IMR-90 (cell line): ENCODE measurements at regions not wholly inside any gene's neighbourhood (a gene's known extent, or its start where the extent isn't known, plus 50 kb on each side); places are given as distances from the start of the nearest gene placed in this dataset.

Experiments used
- ATAC-seq: fragments of 200-7000 bp; cut with Tn5 transposase; 2 replicates; pipeline ENCODE4 v1.9.1; 2020; ENCODE audit warnings: low read depth, mild to moderate bottlenecking, moderate library complexity
- BruUV-seq: library from RNA; stranded (reverse); fragments of 400-500 nt; replicated peaks from 2 replicates; lab custom pipeline; 2021; lab: Mats Ljungman, UMichigan
- CTCF ChIA-PET: fragments of 300-600 bp; formaldehyde crosslinking; extraction: SDS; loops from one replicate; lab custom pipeline; 2021; ENCODE audit warnings: antibody characterized with exemption; lab: Yijun Ruan, JAX
- POLR2A ChIA-PET: fragments of 300-600 bp; sonication (Branson Sonifier 250); formaldehyde crosslinking; loops from one replicate; lab custom pipeline; 2022; ENCODE audit warnings: antibody characterized with exemption; ENCODE audit not compliant: unreplicated experiment; lab: Charles Lee
- DNase-seq: peaks from one replicate; pipeline ENCODE4 v3.0.0; 2013
- H2AFZ ChIP-seq: replicated peaks from 2 replicates; pipeline ENCODE3; 2013; ENCODE audit warnings: low read length, mild to moderate bottlenecking; ENCODE audit not compliant: poor library complexity
- H2AK5ac ChIP-seq: 2 replicates; pipeline ENCODE4 v1.6.1; 2013; ENCODE audit warnings: low read depth, low read length, inconsistent platforms
- H2AK9ac ChIP-seq: replicated peaks from 2 replicates; pipeline ENCODE3; 2013; ENCODE audit warnings: mild to moderate bottlenecking, low read depth, low read length, moderate library complexity; ENCODE audit not compliant: poor library complexity
- H2BK120ac ChIP-seq: 2 replicates; pipeline ENCODE4 v1.6.1; 2013; ENCODE audit warnings: low read depth, low read length, inconsistent platforms
- H2BK15ac ChIP-seq: 3 replicates; pipeline ENCODE4 v1.6.1; 2013; ENCODE audit warnings: low read depth, low read length, inconsistent platforms
- H2BK20ac ChIP-seq: 2 replicates; pipeline ENCODE4 v1.6.1; 2013; ENCODE audit warnings: low read depth, mild to moderate bottlenecking, inconsistent platforms, low read length, moderate library complexity
- H2BK5ac ChIP-seq: 2 replicates; pipeline ENCODE4 v1.6.1; 2013; ENCODE audit warnings: mild to moderate bottlenecking, low read depth, low read length, inconsistent platforms; ENCODE audit not compliant: poor library complexity, severe bottlenecking
- H3K14ac ChIP-seq: replicated peaks from 2 replicates; pipeline ENCODE4 v1.6.1; 2013; ENCODE audit warnings: low read depth, low read length, inconsistent platforms
- H3K18ac ChIP-seq: 2 replicates; pipeline ENCODE4 v1.6.1; 2013; ENCODE audit warnings: low read depth, low read length, control low read depth
- H3K23ac ChIP-seq: 2 replicates; pipeline ENCODE4 v1.6.1; 2013; ENCODE audit warnings: low read depth, low read length, inconsistent platforms
- H3K27ac ChIP-seq: 2 replicates; pipeline ENCODE4 v1.5.1; 2013; ENCODE audit warnings: mild to moderate bottlenecking, control low read depth, low read length; ENCODE audit not compliant: insufficient read depth
- H3K27me3 ChIP-seq: 2 replicates; pipeline ENCODE4 v1.6.1; 2013; ENCODE audit warnings: low read length; ENCODE audit not compliant: control insufficient read depth, insufficient read depth
- H3K36me3 ChIP-seq: 2 replicates; pipeline ENCODE4 v1.6.1; 2013; ENCODE audit warnings: low read length, mixed read lengths; ENCODE audit not compliant: control insufficient read depth, insufficient read depth
- H3K4ac ChIP-seq: 2 replicates; pipeline ENCODE4 v1.6.1; 2013; ENCODE audit warnings: low read depth, low read length, inconsistent platforms
- H3K4me1 ChIP-seq: 2 replicates; pipeline ENCODE4 v1.6.1; 2013; ENCODE audit warnings: low read length, mixed read lengths; ENCODE audit not compliant: control insufficient read depth, insufficient read depth
- H3K4me2 ChIP-seq: 2 replicates; pipeline ENCODE4 v1.6.1; 2013; ENCODE audit warnings: low read depth, mild to moderate bottlenecking, control low read depth, low read length, moderate library complexity
- H3K4me3 ChIP-seq: 2 replicates; pipeline ENCODE4 v1.5.1; 2013; ENCODE audit warnings: low read depth, mild to moderate bottlenecking, control low read depth, low read length, moderate library complexity; ENCODE audit not compliant: insufficient read depth
- H3K56ac ChIP-seq: 2 replicates; pipeline ENCODE4 v1.6.1; 2013; ENCODE audit warnings: low read length, inconsistent platforms; ENCODE audit not compliant: insufficient read depth; ENCODE audit errors: extremely low read depth
- H3K79me1 ChIP-seq, 2 experiments: 2 replicates each; pipeline ENCODE4 v1.6.1; 2013; ENCODE audit warnings: low read length in 2 of 2, inconsistent platforms in 1 of 2, low read depth in 1 of 2
- H3K9ac ChIP-seq: 2 replicates; pipeline ENCODE4 v1.6.1; 2013; ENCODE audit warnings: low read depth, low read length, control low read depth
- H3K9me1 ChIP-seq: 2 replicates; pipeline ENCODE4 v1.6.1; 2013; ENCODE audit warnings: low read length, inconsistent platforms; ENCODE audit not compliant: insufficient read depth
- H3K9me3 ChIP-seq: 2 replicates; pipeline ENCODE4 v1.6.1; 2013; ENCODE audit warnings: low read length; ENCODE audit not compliant: control insufficient read depth, insufficient read depth
- H4K20me1 ChIP-seq: 2 replicates; pipeline ENCODE4 v1.6.1; 2013; ENCODE audit warnings: low read length, inconsistent platforms; ENCODE audit not compliant: insufficient read depth
- H4K5ac ChIP-seq: 2 replicates; pipeline ENCODE4 v1.6.1; 2013; ENCODE audit warnings: mild to moderate bottlenecking, low read depth, low read length, control low read depth
- H4K8ac ChIP-seq, 2 experiments: 2 replicates each; pipeline ENCODE4 v1.6.1; 2013; ENCODE audit warnings: low read depth in 2 of 2, low read length in 2 of 2, control low read depth in 1 of 2, inconsistent platforms in 1 of 2
- H4K91ac ChIP-seq: 2 replicates; pipeline ENCODE4 v1.6.1; 2013; ENCODE audit warnings: low read depth, low read length, inconsistent platforms; ENCODE audit not compliant: insufficient read depth
- BHLHE40 ChIP-seq: fragments of 150-350 bp; IDR thresholded peaks from 2 replicates; pipeline ENCODE4 v1.6.1; 2016; ENCODE audit warnings: mild to moderate bottlenecking, low read depth, low read length
- CEBPB ChIP-seq: IDR thresholded peaks from 2 replicates; pipeline ENCODE4 v1.6.1; 2012; ENCODE audit warnings: low read depth, low read length, improper control_type of control experiment
- CHD1 ChIP-seq: IDR thresholded peaks from 2 replicates; pipeline ENCODE4 v1.6.1; 2012; ENCODE audit warnings: low read depth, low read length, improper control_type of control experiment
- FOS ChIP-seq: fragments of 150-350 bp; IDR thresholded peaks from 2 replicates; pipeline ENCODE4 v1.6.1; 2016; ENCODE audit warnings: low read depth, low read length
- MAFK ChIP-seq: IDR thresholded peaks from 2 replicates; pipeline ENCODE4 v1.6.1; 2012; ENCODE audit warnings: low read depth, low read length, improper control_type of control experiment
- MAZ ChIP-seq: IDR thresholded peaks from 2 replicates; pipeline ENCODE4 v1.6.1; 2012; ENCODE audit warnings: low read depth, mild to moderate bottlenecking, low read length, improper control_type of control experiment, moderate library complexity, borderline replicate concordance
- MXI1 ChIP-seq: IDR thresholded peaks from 2 replicates; pipeline ENCODE4 v1.6.1; 2012; ENCODE audit warnings: low read depth, mild to moderate bottlenecking, low read length, moderate library complexity, borderline replicate concordance
- NFE2L2 ChIP-seq: fragments of 150-350 bp; IDR thresholded peaks from 2 replicates; pipeline ENCODE4 v1.6.1; 2016; ENCODE audit warnings: low read depth, mild to moderate bottlenecking, low read length
- POLR2A ChIP-seq: IDR thresholded peaks from 2 replicates; pipeline ENCODE4 v1.6.1; 2012; ENCODE audit warnings: mild to moderate bottlenecking, low read depth, low read length
- RAD21 ChIP-seq: IDR thresholded peaks from 2 replicates; pipeline ENCODE4 v1.6.1; 2012; ENCODE audit warnings: low read length, improper control_type of control experiment
- RCOR1 ChIP-seq: IDR thresholded peaks from 2 replicates; pipeline ENCODE4 v1.6.1; 2012; ENCODE audit warnings: mild to moderate bottlenecking, low read length, improper control_type of control experiment; ENCODE audit not compliant: insufficient replicate concordance
- RFX5 ChIP-seq: IDR thresholded peaks from 2 replicates; pipeline ENCODE4 v1.8.0; 2012; ENCODE audit warnings: low read depth, mild to moderate bottlenecking, low read length, moderate library complexity
- SMC3 ChIP-seq: fragments of 150-350 bp; IDR thresholded peaks from 2 replicates; pipeline ENCODE4 v1.6.1; 2016; ENCODE audit warnings: low read depth, mild to moderate bottlenecking, antibody characterized with exemption, low read length, moderate library complexity
- WGBS, 2 experiments: methylation state at CpG; one replicate each; pipeline versions ENCODE4 v1.1.5 to v1.1.7; 2013; ENCODE audit warnings: missing lambda C conversion rate in 2 of 2; ENCODE audit not compliant: insufficient read length in 1 of 2; ENCODE audit errors: extremely low coverage in 2 of 2; 5-methylcytosine and 5-hydroxymethylcytosine counted together
- dilution Hi-C: fragments of 300-500 bp; cut with HindIII; formaldehyde crosslinking; loops from one replicate; pipeline ENCODE4 v1.14.3; 2018; ENCODE audit warnings: low sequenced_read_pairs; ENCODE audit not compliant: unreplicated experiment
- in situ Hi-C: fragments of 300-500 bp; cut with MboI; formaldehyde crosslinking; loops from 3 replicates; pipeline ENCODE4 v1.14.3; 2019; ENCODE audit warnings: low sequenced_read_pairs, inconsistent platforms, mixed read lengths
- intact Hi-C: fragments of 100-400 bp; cut with micrococcal nuclease; formaldehyde crosslinking; loops from 2 replicates; pipeline ENCODE4 v1.10.0; 2022
- TF ChIP-seq, protein P1 (sequence below): conservative IDR thresholded peaks from 2 replicates; pipeline ENCODE4 v1.5.1; 2012; ENCODE audit warnings: mild to moderate bottlenecking, low read depth, low read length, improper control_type of control experiment
- TF ChIP-seq, protein P2 (sequence below): fragments of 150-350 bp; IDR thresholded peaks from 2 replicates; pipeline ENCODE4 v1.6.1; 2017; ENCODE audit warnings: mild to moderate bottlenecking, antibody characterized with exemption, low read length, low read depth
- TF ChIP-seq, protein P3 (sequence below): fragments of 150-350 bp; IDR thresholded peaks from 2 replicates; pipeline ENCODE4 v1.6.1; 2016; ENCODE audit warnings: low read depth, mild to moderate bottlenecking, low read length, moderate library complexity, borderline replicate concordance

DNA sequence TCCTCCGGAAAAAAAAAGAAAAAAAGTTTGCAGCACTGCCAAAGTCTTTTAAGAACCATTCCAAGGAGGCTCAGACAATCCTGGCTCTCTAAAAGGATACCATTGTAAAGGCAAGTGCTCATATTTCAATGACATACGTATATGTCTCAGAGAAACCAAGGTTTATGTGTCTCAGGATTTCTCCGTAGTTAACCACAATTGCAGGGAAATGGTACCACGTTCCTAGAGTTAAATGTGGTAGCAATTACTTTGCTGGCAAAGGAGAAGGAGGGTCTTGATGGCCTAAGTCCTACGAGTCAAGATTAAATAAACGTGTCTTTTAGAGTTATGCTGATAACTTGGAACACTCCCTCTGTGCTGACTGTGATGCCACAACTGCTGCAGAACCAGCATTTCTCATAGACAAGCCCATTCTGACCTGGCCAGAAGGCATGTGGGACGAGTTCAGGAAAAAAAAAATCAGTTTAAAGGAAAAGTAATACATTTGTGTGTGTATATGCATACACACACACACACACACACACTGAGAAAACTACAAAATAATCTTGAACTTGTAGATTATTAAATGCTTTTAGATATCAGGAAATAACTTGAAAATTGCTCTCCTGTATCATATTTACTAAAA is 245.9 kb downstream of the FGFR2 start:
- 0% methylated on average over 3 of the region's 7 CpGs; no CpG with 5 or more reads in 1 of the 2 experiments for WGBS, 2 experiments
- no peak overlapping the region for H3K4me3 ChIP-seq

More for the DNA sequence above, 245.9 kb downstream of the FGFR2 start:
- peaks cover 14% of the 10 kb centered on the region for H3K9me3 ChIP-seq
- no peak overlapping the region for H4K5ac ChIP-seq
- no peak overlapping the region for H2AFZ ChIP-seq
- no peak overlapping the region for H2BK20ac ChIP-seq
- no peaks in the 10 kb centered on the region for H3K36me3 ChIP-seq
- H4K91ac ChIP-seq, result no peak overlapping the region
- in situ Hi-C loops, result no loop called here
- no peaks in the 10 kb centered on the region for H3K9me1 ChIP-seq
- ATAC-seq, result no peak
- BruUV-seq, result no TSS peak
- H2AK5ac ChIP-seq, result no peak overlapping the region
- no peak overlapping the region for H2AK9ac ChIP-seq
- no peak overlapping the region for H2BK5ac ChIP-seq
- dilution Hi-C loops, result no loop called here
- TF ChIP-seq MAFK (no peak), MAZ (no peak), RFX5 (no peak), BHLHE40 (no peak), NFE2L2 (no peak), FOS (no peak), CHD1 (no peak), POLR2A (no peak), CEBPB (no peak), RCOR1 (no peak), RAD21 (no peak), SMC3 (no peak), MXI1 (no peak)
- TF ChIP-seq, protein P1, sequence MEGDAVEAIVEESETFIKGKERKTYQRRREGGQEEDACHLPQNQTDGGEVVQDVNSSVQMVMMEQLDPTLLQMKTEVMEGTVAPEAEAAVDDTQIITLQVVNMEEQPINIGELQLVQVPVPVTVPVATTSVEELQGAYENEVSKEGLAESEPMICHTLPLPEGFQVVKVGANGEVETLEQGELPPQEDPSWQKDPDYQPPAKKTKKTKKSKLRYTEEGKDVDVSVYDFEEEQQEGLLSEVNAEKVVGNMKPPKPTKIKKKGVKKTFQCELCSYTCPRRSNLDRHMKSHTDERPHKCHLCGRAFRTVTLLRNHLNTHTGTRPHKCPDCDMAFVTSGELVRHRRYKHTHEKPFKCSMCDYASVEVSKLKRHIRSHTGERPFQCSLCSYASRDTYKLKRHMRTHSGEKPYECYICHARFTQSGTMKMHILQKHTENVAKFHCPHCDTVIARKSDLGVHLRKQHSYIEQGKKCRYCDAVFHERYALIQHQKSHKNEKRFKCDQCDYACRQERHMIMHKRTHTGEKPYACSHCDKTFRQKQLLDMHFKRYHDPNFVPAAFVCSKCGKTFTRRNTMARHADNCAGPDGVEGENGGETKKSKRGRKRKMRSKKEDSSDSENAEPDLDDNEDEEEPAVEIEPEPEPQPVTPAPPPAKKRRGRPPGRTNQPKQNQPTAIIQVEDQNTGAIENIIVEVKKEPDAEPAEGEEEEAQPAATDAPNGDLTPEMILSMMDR, result no peak
- TF ChIP-seq, protein P2, sequence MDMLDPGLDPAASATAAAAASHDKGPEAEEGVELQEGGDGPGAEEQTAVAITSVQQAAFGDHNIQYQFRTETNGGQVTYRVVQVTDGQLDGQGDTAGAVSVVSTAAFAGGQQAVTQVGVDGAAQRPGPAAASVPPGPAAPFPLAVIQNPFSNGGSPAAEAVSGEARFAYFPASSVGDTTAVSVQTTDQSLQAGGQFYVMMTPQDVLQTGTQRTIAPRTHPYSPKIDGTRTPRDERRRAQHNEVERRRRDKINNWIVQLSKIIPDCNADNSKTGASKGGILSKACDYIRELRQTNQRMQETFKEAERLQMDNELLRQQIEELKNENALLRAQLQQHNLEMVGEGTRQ, result no peak
- TF ChIP-seq, protein P3, sequence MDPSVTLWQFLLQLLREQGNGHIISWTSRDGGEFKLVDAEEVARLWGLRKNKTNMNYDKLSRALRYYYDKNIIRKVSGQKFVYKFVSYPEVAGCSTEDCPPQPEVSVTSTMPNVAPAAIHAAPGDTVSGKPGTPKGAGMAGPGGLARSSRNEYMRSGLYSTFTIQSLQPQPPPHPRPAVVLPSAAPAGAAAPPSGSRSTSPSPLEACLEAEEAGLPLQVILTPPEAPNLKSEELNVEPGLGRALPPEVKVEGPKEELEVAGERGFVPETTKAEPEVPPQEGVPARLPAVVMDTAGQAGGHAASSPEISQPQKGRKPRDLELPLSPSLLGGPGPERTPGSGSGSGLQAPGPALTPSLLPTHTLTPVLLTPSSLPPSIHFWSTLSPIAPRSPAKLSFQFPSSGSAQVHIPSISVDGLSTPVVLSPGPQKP, result no peak
- H3K18ac ChIP-seq, result no peak overlapping the region
- H3K79me1 ChIP-seq, result no peaks in the 10 kb centered on the region
- H3K27me3 ChIP-seq, result no peaks in the 10 kb centered on the region
- no peak overlapping the region for H4K8ac ChIP-seq
- no peaks in the 10 kb centered on the region for H3K4me1 ChIP-seq
- H3K4me2 ChIP-seq, result no peak overlapping the region
- H3K27ac ChIP-seq, result no peak overlapping the region
- ChIA-PET CTCF (no interaction called here), POLR2A (no interaction called here)
- H3K14ac ChIP-seq, result no peak overlapping the region
- no peak overlapping the region for H3K23ac ChIP-seq
- intact Hi-C loops, result no loop called here
- no peak overlapping the region for H2BK15ac ChIP-seq
- H2BK120ac ChIP-seq, result no peak overlapping the region
- no peaks in the 10 kb centered on the region for H4K20me1 ChIP-seq
- DNase-seq, result no peak
- H3K9ac ChIP-seq, result no peak overlapping the region
- H3K56ac ChIP-seq, result no peak overlapping the region
- H3K4ac ChIP-seq, result no peak overlapping the region
